HK-2 (cell line): ENCODE measurements at regions not wholly inside any gene's neighbourhood (a gene's known extent, or its start where the extent isn't known, plus 50 kb on each side); places are given as distances from the start of the nearest gene placed in this dataset.

Source experiments
- DNase-seq: peaks from one replicate; pipeline ENCODE4 v3.0.0-alpha.2; 2018; ENCODE audit not compliant: unreplicated experiment

DNA sequence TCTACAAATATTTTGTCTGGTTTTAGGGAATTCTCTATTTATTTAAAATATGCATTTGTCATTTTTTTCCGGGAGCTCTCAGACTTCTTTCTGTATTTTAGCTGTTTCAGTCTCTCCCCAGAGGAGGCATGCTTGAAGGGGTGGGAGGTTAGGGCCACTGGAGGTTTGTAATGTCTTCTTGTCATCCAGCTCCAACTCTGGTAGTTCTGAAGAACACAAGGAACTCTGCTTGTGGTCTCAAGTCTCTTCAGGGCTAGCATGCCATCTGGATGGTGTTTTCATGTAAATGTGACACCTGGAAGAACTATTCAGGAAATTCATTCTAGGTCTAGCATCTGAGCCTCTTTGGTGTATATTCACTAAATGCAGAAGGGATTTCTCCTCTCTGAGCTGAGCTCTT, 518.4 kb upstream of the DCC start:
- no peak for DNase-seq

DNA sequence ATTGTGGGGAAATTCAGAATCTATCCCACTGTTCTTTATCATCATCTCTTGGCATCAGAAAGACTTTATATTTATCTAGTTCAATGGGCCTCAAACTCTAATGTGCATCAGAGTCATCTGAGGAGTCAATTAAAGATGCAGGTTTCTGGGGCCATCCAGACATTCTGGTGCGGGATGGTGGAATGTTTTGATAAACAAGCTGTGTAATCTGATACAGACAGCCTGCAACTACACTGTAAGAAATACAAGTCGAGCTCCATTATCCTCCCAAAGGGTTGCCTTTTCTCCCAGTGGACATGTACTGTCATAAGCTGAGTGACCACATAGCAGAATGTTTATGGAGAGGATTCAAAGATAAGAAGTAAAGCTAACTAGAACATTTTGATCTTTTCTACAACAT, 515.3 kb upstream of the DCC start:
- DNase-seq = no peak

DNA sequence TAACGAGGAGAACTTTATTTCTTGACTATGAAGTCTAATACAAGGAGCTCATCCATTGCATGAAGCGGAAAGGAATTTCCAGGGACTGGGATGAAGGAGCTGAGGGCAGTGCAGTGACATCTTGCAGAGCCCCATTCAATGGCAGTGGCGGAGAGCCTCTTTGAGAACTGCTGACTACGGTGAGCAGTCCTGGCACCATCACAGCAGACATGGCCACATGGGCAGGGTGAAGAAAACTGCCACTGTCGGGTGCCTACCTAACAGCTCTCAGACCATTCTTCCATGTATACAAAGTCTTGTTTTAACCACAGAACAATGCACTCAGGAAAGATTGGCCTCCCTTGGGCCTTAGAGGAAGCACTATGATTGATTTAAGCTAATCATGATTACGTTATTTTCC, 506.1 kb upstream of the DCC start:
- DNase-seq = no peak

- DNase-seq = no peak
Observed at GRCh38 chr18:51848702-51849101, 491.3 kb upstream of the DCC start.

DNA sequence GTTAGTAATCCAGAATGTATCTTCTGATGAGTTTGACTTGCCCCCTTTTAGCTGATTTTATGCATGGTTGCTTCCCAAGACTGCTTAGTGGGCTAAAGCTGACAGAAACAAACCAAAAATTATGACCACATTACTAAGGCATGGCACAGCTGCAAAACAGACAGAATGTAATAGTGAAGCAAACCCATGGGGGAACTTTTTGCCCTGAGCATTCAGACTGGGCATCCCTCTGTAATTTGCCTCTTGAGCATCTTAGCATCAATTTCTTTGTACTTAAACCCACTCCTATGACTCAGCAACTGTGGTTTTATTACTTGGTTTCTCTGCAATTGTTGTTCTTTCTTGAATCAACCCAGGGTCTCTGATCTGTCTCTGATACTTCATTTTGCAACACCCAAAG, 487.3 kb upstream of the DCC start:
- DNase-seq = no peak

DNA sequence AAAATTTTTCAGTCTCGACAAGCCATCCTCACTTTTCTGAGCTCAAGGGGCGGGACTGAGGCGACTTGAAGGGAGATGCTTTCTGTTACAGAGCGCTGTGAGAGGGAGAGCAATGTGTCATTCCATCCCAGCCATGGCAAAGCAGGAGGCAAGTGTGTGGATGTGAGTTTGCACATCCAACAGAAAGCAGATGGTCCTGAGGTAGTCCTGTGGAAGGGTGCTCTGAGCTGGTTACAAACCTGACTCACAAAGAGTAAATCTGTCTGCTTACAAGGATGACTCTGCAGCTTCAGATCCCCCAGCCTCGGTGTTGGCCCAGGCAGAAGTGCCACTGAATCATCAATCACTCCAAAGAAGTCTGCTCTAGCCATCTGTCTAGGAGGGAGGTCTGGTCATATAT, 482.0 kb upstream of the DCC start:
- DNase-seq = no peak

DNA sequence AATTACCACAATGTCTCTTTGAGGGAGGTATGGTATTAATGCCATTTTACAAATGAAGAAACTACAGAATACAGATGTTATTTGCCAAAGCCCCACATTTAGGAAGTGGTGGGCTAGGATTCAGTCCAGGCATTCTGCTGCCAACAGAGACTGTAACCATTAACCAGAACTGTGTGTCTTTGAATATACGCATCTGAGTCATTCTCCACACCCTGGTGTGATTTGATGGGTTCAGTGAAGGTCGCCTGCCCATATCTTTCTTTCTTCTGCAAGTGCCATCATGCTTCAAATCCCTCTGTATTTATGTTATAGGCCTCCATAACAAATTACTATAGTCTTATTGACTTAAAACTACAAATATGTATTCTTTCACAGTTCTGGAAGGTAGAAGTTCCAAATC, 479.0 kb upstream of the DCC start:
- DNase-seq = no peak

- DNase-seq = no peak
Observed at GRCh38 chr18:51862051-51862715, 477.8 kb upstream of the DCC start.

GRCh38 chr18:51864219-51864965, 475.6 kb upstream of the DCC start:
- no peak for DNase-seq

DNA sequence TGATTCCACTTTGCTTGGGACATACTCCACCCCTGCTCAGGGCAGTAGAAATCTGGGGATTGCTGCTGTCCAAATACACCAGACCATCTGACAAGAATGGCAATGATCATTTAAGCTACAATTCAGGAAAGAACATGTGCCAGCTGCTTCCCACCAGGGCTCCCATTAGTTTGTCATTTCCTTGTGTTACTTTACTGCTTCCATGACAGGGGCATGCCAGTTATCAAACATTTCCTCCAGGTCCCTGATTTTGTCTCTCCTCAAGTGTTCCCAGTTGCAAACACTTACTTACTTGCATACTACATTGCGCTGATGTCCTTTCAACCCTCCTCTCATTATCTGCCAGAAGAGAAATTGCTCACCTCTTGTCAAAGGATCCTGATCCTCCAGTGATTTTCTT, 474.5 kb upstream of the DCC start:
- no peak for DNase-seq

GRCh38 chr18:51867767-51868166, 472.2 kb upstream of the DCC start:
- peak; percentile 1 for DNase-seq

DNA sequence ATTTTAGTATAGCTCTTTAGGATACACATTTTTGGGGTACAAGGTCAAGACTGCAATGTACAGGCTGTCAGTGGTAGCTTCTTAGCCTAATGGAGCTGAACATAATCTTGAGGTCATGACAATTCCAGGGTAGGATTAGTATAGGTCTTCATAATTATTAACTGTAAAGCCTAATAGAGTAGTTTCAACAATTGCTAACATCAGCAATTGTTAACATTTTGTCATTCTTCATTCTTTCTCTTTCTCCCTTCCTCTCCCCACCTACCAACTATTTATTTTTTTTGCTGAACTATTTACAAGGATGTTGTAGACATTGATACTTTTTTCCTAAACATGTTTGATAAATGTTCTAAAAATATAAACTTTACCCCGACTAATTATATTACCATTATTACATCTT, 461.3 kb upstream of the DCC start:
- DNase-seq = no peak

DNA sequence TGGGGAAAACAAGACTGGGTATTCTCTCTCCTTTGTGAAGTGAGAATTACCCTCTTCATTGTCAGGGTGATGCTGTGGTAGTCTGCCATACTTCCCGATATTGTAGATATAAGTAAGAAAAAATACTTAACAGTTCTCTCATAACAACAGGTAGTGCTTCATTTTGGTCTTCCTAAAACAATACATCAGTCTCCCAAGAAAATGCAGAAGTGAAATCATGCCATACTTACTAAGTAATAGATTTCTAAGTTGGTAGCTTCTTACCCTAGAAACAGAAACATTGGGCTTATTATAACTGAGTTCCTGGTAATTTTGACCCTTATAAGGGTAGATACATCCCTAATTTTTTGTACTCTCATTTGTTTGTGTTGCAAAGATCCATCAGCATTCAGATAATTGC, 460.7 kb upstream of the DCC start:
- no peak for DNase-seq

GRCh38 chr18:51881394-51881793, 458.6 kb upstream of the DCC start:
- no peak for DNase-seq

DNA sequence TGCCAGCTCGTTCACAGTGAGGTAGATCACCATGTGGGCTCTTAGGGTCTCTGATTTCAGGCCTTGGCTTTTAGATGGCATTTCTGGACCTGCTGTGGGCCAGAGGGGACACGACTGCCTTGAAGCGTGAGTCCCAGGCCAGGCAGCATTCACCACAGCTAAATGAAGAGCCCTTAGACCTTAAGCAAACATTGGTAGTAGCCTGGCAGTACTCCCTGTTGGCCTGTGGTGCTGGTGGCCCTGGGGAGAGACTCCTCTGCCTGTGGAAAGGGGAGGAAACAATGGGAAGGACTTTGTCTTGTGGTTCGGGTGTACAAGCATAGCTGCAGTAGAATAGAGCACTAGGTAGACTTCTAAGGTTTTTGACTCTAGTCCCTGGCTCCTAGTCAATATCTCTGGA, 456.0 kb upstream of the DCC start:
- no peak for DNase-seq

DNA sequence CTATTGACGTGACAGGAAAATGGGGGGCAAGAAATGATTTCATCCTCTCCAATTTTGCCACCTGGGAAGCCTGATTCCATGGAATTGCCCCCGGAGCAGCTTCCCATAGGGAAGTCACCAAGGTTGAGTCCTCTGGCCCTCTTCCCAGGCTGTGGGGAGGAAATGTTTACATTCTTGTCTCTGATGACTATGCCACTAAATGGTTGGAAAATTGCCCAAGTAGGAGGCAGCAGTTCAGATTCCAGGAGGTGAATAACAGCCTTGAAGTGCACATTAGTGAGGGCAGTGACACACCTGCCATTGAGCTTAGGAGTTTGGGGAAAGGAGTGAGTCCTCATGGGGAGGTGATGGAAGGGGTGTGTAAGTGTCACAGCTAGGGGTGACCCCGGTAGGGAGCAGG, 449.2 kb upstream of the DCC start:
- peak; percentile 3 for DNase-seq

GRCh38 chr18:51891876-51892275, 448.1 kb upstream of the DCC start:
- DNase-seq = no peak

DNA sequence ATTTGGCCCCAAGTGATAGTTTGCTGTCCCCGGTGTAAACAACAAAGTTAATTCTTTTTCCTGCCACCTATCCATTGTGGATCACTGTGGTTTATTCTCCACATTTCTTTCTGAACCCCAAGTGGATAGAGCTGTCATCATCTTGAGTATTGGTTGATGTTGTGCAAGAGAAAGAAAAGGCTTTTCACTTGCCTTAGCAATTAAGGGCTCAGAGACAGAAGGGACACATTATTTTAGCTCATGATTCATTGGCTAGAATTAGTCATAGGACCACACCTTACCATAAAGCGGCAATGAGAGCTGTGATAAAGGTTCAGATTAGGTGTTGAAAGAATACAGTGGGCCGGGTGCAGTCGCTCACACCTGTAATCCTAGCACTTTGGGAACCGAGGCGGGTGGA, 442.1 kb upstream of the DCC start:
- DNase-seq = no peak

- DNase-seq = no peak
Observed at GRCh38 chr18:51907687-51908597, 432.1 kb upstream of the DCC start.

GRCh38 chr18:51908598-51908944, 431.4 kb upstream of the DCC start:
- DNase-seq = no peak

- no peak for DNase-seq
Observed at GRCh38 chr18:51911584-51911983, 428.4 kb upstream of the DCC start.

DNA sequence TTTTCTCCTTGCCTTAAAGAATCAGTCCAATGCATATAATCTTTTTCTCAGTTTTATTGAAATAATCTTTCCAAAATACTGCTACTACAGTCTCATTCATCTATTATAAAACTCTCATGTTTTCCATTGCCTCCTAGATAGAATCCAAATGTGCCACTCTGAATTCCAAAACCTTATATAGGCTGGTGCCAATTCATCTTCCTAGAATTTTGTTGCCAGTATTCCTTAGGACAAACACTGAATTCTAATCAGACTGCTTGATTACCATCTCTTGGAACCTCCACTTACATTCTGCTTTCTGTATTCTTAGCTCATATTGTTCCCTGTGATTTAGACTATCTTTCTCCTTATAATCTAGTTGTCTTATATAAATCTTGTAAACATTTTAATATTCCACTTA, 427.6 kb upstream of the DCC start:
- no peak for DNase-seq

DNA sequence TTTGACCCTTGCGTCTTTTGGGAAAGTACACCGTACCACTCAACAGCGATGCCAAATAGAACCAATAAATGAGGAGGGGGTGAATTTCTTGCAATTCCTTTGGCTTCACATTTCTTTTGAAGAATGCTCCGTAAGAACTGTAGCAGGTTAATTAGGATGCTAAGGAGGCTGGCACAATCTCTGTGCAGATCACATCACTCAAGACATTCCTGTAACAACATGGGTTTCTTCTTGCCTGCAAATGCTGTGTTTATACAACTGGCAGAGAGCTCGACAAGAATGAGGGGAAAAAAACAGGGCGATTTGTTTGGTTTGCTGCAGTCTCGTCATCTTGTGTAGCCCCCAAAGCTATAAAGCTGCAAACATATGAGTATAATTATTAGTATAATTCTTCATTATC, 424.8 kb upstream of the DCC start:
- no peak for DNase-seq
